GM13977 (cell line): ENCODE measurements at regions not wholly inside any gene's neighbourhood (a gene's known extent, or its start where the extent isn't known, plus 50 kb on each side); places are given as distances from the start of the nearest gene placed in this dataset.

Source experiments
- DNase-seq: peaks from one replicate; pipeline ENCODE4 v3.0.0; 2012; ENCODE audit warnings: low spot score
- in situ Hi-C: fragments of 300-500 bp; cut with MboI; formaldehyde crosslinking; loops from one replicate; pipeline ENCODE4 v1.12.0; 2022; ENCODE audit warnings: low sequenced_read_pairs, low pct_unique_long_range_greater_than_20kb, mixed read lengths, inconsistent platforms; ENCODE audit not compliant: unreplicated experiment
- TF ChIP-seq, protein P1 (sequence below): IDR thresholded peaks from 2 replicates; pipeline ENCODE4 v1.5.1; 2012; ENCODE audit warnings: mild to moderate bottlenecking, control low read depth; ENCODE audit not compliant: insufficient read depth; ENCODE audit errors: extremely low read depth, missing control alignments

DNA sequence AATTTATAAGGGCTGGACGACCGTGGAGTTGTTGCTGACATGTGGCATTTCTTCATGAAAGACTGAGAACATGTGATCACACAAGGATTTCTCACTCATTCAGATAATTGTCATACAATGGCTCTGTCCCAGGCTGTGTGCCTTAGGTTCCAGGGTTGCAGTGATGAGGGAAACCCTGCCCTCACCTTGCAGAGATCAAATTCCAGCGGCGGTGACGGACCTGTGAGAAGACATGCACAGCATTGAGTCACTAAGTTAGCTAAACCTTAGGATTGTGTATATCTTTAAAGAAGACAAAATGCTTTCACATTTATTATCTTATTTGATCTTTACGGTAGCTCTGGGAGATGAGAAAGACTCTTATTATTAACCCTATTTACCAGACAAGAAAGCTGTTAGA is 1029.1 kb downstream of the BCL11B start:
- TF ChIP-seq, protein P1, sequence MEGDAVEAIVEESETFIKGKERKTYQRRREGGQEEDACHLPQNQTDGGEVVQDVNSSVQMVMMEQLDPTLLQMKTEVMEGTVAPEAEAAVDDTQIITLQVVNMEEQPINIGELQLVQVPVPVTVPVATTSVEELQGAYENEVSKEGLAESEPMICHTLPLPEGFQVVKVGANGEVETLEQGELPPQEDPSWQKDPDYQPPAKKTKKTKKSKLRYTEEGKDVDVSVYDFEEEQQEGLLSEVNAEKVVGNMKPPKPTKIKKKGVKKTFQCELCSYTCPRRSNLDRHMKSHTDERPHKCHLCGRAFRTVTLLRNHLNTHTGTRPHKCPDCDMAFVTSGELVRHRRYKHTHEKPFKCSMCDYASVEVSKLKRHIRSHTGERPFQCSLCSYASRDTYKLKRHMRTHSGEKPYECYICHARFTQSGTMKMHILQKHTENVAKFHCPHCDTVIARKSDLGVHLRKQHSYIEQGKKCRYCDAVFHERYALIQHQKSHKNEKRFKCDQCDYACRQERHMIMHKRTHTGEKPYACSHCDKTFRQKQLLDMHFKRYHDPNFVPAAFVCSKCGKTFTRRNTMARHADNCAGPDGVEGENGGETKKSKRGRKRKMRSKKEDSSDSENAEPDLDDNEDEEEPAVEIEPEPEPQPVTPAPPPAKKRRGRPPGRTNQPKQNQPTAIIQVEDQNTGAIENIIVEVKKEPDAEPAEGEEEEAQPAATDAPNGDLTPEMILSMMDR, result no peak
- in situ Hi-C loops, result no loop called here

DNA sequence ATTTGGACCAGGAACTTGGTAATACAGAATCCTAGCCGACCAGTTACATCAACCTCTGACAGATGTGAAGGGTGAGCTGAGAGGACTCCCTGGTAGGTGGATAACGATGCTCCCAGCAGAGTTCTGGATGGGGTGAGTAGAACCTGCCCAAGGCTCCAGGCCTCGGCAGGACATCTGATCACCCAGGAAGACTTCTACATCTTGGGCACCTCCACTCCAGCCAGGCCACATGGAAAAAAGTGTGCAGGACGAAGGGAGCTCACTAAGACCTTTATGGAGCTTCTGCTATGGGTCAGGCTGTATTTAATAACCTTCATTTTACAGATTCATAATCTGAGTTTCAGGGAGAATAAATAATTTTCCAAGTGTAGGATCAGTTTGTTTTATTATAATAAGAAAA is 1028.7 kb downstream of the BCL11B start:
- in situ Hi-C loops, result no loop called here
- TF ChIP-seq, protein P1, result no peak
- DNase-seq, result no peak

More for the DNA sequence above, 1029.1 kb downstream of the BCL11B start:
- no peak for DNase-seq

DNA sequence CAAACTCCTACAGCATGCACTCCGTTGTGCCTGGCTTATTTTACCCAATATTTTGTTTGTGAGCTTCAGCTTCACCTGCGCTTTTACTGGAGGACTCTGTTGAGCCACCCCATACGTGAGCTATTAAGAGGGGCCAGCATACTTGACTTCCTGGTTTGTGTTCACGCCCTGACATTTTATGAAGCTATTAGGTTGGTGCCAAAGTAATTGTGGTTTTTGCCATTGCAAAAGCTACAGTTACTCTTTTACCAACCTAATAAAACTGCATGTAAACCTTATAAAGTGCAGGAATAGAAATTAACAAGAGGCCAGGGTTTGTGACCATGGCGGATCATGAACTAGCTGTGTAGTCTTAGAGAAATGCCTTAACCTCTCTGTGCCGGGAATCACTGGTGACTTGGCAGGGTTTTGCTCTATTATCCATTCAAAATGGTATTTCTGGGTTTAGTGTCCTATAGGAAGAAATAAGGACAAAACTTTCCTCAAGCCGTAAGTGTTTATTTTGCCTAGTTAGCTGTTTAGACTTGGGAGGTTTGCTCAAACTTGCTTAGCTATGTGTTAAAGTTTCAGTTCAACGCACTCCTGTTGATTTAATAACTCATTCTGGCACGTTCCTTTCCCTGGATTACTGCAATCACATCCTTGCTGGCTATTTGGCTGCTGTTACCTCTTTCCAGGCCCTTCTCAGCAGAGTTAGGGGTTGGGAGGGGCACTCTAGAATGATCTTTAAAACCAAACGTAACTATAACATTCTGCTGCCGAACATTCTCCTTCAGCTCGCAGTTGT is 1027.6 kb downstream of the BCL11B start:
- TF ChIP-seq, protein P1, result no peak
- DNase-seq, result no peak
- in situ Hi-C loops, result no loop called here

DNA sequence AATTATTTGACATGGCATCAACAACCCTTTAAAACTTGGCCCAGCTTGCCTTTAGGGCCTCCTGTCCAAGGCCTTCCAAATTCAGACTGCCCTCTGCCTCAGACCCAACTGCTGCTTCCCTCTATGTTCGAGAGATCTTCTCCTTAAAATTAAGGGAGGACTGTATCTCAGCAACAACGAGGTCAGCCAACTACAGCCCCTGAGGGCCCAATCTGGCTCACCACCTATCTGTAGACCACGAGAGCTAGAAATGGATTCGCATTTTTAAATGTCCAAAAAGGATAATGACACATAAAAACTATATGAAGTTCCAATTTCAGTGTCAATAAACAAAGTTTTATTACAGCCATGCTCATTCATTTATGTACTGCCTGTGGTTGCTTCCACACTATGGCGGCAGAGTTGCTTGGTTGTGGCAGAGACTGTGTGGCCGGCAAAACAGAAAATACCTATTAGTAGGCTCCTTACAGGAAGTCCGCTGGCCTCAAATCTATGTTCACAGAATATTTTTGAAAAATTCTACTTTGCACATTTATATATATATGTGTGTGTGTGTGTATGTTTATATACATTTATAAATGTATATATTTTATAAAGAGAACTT is 1026.9 kb downstream of the BCL11B start:
- DNase-seq, result no peak
- in situ Hi-C loops, result no loop called here

DNA sequence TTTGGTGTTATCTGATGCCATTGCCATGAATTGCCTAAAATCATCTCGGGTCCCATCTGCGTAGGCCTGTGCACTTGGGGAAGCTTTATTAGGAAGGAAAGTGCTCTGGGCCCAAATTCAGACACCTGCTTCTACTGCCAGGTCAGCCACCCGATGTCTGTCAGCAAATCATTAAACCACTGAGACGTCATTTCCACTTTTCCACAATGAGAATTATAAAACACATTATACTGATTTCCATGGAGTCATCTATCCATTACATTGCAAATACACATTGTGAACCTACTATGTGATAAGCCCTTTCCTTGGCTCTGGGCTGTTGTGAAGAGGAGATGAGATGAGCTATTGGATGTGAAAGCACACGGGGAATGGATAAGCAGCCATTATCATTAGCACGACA is 1022.9 kb downstream of the BCL11B start:
- TF ChIP-seq, protein P1, result no peak
- no peak for DNase-seq
- in situ Hi-C loops, result no loop called here

More for the DNA sequence above, 1026.9 kb downstream of the BCL11B start:
- TF ChIP-seq, protein P1, result no peak

DNA sequence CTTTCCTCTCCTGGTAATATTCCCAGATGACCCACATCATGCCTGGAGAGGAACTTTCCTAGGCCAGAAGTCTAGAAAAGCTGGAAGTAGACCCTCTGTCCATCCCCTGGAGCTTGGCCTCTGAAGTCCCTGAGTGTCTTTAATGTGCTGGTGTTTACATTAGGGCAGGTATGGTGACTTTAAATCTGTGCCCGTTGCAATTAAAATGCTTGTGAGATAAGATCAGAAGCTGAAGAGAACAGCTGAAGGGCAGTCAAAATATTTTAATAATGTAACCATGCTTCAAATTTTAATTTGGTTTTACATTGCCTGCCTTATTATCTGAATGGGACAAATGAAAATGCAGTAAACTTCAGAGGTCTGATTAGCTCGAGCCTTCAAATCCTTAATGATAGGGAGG is 1022.5 kb downstream of the BCL11B start:
- no peak for DNase-seq
- in situ Hi-C loops, result no loop called here
- TF ChIP-seq, protein P1, result no peak
